ENCODE measurements at regions not wholly inside any gene's neighbourhood (a gene's known extent, or its start where the extent isn't known, plus 50 kb on each side); places are given as distances from the start of the nearest gene placed in this dataset.
A peak's percentile ranks its signal among the peaks of the same experiment; 100 is the strongest.

DNA sequence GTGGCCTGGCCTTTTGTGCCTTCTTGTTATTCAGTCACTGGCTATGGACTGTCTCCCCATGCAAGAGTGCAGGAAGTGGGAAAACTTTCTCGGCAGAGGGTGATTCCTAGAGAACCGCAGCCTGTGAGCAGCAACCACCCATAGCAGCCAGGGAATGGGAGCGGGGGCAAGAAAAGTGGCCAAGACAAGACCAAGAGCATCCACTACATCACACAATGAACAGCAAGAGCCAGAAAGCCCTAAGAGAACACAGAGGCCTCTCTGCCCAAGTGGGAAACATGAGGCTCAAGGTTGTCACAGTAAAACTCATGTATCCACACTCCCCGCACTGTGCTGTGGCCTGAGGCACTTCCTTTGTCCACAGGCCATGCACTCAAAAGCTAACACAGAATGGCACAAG lies 129.1 kb upstream of the FSTL4 start:
- TF ChIP-seq, protein P1, sequence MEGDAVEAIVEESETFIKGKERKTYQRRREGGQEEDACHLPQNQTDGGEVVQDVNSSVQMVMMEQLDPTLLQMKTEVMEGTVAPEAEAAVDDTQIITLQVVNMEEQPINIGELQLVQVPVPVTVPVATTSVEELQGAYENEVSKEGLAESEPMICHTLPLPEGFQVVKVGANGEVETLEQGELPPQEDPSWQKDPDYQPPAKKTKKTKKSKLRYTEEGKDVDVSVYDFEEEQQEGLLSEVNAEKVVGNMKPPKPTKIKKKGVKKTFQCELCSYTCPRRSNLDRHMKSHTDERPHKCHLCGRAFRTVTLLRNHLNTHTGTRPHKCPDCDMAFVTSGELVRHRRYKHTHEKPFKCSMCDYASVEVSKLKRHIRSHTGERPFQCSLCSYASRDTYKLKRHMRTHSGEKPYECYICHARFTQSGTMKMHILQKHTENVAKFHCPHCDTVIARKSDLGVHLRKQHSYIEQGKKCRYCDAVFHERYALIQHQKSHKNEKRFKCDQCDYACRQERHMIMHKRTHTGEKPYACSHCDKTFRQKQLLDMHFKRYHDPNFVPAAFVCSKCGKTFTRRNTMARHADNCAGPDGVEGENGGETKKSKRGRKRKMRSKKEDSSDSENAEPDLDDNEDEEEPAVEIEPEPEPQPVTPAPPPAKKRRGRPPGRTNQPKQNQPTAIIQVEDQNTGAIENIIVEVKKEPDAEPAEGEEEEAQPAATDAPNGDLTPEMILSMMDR (IDR thresholded peaks at IDR 0.05; ENCODE audit: low read depth, low read length, missing control alignments), result no peak
- Histone ChIP-seq H3K27ac (no peak overlapping the region), H3K27me3 (replicated peaks) (no peaks in the 10 kb centered on the region), H3K4me3 (ENCODE audit: low read depth, low read length) (no peak overlapping the region), H3K36me3 (replicated peaks) (no peaks in the 10 kb centered on the region)
- in situ Hi-C loops (cut with HindIII; ENCODE audit: low pct_ligation_motif_present, low sequenced_read_pairs), result no loop called here
- no peak for DNase-seq

DNA sequence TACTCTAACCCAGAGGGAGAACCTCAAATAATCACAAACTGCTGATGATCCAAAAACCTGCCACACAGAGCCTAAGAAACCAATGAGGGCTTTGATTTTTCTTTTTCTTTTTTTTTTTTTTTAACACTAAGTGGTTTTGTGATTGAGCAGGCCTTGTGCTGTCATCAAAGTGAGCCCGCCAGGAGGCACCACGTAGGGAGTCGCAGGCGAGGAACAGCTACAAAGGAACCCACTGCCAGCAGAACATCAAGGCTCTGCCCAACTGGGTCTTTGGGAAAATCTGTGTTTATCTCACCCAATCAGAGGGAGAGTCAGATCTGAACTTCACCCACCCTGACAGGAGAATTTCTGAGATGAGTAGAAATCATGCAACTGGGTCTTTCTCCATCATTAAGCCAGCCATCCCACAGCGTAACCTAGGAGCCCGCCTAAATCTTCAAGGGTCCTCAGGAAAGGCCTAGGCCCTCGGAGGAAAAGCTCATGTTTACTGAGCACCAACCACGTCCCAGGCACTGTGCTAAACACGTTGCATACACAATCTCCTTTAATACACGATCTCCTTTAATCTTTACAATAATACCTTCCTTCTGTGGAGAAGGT lies 126.9 kb upstream of the FSTL4 start:
- TF ChIP-seq, protein P1 (IDR thresholded peaks at IDR 0.05; ENCODE audit: low read depth, low read length, missing control alignments), result no peak
- no peak for DNase-seq
- in situ Hi-C loops (cut with HindIII; ENCODE audit: low pct_ligation_motif_present, low sequenced_read_pairs), result no loop called here
- Histone ChIP-seq H3K27me3 (replicated peaks) (no peaks in the 10 kb centered on the region), H3K36me3 (replicated peaks) (no peaks in the 10 kb centered on the region), H3K4me3 (ENCODE audit: low read depth, low read length) (no peak overlapping the region), H3K27ac (no peak overlapping the region)

DNA sequence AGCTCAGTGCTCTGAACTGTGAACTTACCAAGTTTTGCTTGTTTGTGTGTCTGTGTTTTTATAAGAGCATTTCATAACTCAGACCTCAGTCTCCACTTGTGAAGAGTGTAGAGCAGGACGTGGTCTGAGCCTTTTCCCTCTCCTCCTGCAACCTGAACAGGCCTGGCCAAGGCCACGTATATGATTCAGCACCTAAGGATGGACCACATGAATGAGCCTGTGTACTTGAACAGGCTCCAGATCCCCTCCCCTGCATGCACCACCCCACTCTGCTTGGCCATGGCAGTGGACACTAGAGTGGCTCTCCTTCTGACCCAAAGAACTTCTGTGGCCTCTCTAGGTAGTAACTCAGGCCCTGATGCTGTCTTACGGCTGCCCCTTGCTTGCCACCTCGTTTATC lies 125.9 kb upstream of the FSTL4 start:
- TF ChIP-seq, protein P1 (IDR thresholded peaks at IDR 0.05; ENCODE audit: low read depth, low read length, missing control alignments), result no peak
- Histone ChIP-seq H3K27me3 (replicated peaks) (no peaks in the 10 kb centered on the region), H3K36me3 (replicated peaks) (no peaks in the 10 kb centered on the region), H3K4me3 (ENCODE audit: low read depth, low read length) (no peak overlapping the region), H3K27ac (no peak overlapping the region)
- no peak for DNase-seq
- in situ Hi-C loops (cut with HindIII; ENCODE audit: low pct_ligation_motif_present, low sequenced_read_pairs), result no loop called here

DNA sequence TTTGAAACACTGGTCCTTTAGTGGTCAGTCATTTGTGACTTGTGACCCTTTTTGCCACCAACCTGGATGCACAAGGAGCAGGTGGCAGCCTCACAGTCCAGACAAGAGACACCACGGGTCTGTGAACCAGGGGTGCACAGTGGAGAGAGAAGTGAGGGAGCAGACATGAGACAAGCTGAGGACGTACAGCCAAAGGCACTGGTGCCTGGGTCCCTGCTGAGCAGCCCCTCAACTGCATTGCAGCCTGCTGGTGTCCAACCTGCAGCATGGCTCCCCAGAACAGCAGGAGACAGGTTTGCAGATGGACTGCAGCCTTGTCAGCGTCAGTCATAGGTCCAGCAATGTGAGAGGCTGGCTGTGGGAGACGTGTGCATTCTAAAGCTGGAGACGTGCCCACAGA lies 124.2 kb upstream of the FSTL4 start:
- in situ Hi-C loops (cut with HindIII; ENCODE audit: low pct_ligation_motif_present, low sequenced_read_pairs), result no loop called here
- no peak overlapping the region for H3K4me3 ChIP-seq (ENCODE audit: low read depth, low read length)
- no peak overlapping the region for H3K27ac ChIP-seq
- DNase-seq, result no peak
- H3K36me3 ChIP-seq (replicated peaks), result no peaks in the 10 kb centered on the region
- TF ChIP-seq, protein P1 (IDR thresholded peaks at IDR 0.05; ENCODE audit: low read depth, low read length, missing control alignments), result no peak
- no peaks in the 10 kb centered on the region for H3K27me3 ChIP-seq (replicated peaks)

DNA sequence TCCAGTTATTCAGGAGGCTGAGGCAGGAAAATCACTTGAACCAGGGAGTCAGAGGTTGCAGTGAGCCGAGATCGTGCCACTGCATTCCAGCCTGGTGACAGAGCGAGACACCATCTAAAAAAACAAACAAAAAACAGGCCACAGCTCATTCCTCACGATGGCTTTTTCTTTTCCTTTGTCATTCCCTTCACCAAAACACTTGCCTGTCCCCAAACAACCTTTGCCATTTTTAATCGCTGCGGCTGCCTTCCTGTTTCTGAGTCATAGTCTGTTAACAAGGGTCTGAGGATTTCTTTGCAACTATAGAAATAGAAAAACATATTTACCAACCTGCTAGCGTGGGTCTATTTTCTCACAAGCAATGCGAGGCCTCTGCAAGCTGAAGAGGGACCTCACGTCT lies 123.0 kb upstream of the FSTL4 start:
- DNase-seq, result peak; percentile 56
- Histone ChIP-seq H3K4me3 (ENCODE audit: low read depth, low read length) (no peak overlapping the region), H3K27me3 (replicated peaks) (no peaks in the 10 kb centered on the region), H3K27ac (no peak overlapping the region), H3K36me3 (replicated peaks) (no peaks in the 10 kb centered on the region)
- TF ChIP-seq, protein P1 (IDR thresholded peaks at IDR 0.05; ENCODE audit: low read depth, low read length, missing control alignments), result no peak
- in situ Hi-C loops (cut with HindIII; ENCODE audit: low pct_ligation_motif_present, low sequenced_read_pairs), result no loop called here

DNA sequence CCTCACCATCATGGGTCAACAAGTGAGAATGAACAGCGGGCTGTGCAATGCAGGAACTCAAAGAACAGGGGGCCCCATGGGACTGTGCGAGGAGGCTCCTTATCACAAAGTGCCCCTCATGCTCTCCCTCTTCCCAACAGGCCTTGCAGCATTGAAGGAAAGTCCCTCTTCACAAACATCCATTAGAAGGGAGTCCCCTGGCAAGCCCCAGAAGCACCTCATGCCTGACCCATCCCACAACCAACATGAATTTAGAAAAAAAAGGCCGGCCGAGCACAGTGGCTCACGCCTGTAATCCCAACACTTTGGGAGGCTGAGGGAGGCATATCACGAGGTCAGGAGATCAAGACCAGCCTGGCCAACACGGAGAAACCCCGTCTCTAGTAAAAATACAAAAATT lies 122.6 kb upstream of the FSTL4 start:
- Histone ChIP-seq H3K27ac (no peak overlapping the region), H3K4me3 (ENCODE audit: low read depth, low read length) (no peak overlapping the region), H3K27me3 (replicated peaks) (no peaks in the 10 kb centered on the region), H3K36me3 (replicated peaks) (no peaks in the 10 kb centered on the region)
- in situ Hi-C loops (cut with HindIII; ENCODE audit: low pct_ligation_motif_present, low sequenced_read_pairs), result no loop called here
- TF ChIP-seq, protein P1 (IDR thresholded peaks at IDR 0.05; ENCODE audit: low read depth, low read length, missing control alignments), result no peak
- DNase-seq, result no peak
